ENCODE measurements at regions not wholly inside any gene's neighbourhood (a gene's known extent, or its start where the extent isn't known, plus 50 kb on each side); places are given as distances from the start of the nearest gene placed in this dataset.

- TF ChIP-seq POLR2A (IDR thresholded peaks at IDR 0.05; ENCODE audit: low read depth, low read length) (no peak), JUN (IDR thresholded peaks at IDR 0.05; ENCODE audit: borderline replicate concordance, insufficient read depth, insufficient read length, low read depth) (no peak), EZH2 (IDR thresholded peaks at IDR 0.05; ENCODE audit: borderline replicate concordance, low read depth, low read length, severe bottlenecking) (no peak), GATA2 (IDR thresholded peaks at IDR 0.05; ENCODE audit: insufficient read depth, insufficient read length, low read depth, low read length) (no peak), MYC (IDR thresholded peaks at IDR 0.05; ENCODE audit: low read depth, low read length) (no peak)
- TF ChIP-seq, protein P1, sequence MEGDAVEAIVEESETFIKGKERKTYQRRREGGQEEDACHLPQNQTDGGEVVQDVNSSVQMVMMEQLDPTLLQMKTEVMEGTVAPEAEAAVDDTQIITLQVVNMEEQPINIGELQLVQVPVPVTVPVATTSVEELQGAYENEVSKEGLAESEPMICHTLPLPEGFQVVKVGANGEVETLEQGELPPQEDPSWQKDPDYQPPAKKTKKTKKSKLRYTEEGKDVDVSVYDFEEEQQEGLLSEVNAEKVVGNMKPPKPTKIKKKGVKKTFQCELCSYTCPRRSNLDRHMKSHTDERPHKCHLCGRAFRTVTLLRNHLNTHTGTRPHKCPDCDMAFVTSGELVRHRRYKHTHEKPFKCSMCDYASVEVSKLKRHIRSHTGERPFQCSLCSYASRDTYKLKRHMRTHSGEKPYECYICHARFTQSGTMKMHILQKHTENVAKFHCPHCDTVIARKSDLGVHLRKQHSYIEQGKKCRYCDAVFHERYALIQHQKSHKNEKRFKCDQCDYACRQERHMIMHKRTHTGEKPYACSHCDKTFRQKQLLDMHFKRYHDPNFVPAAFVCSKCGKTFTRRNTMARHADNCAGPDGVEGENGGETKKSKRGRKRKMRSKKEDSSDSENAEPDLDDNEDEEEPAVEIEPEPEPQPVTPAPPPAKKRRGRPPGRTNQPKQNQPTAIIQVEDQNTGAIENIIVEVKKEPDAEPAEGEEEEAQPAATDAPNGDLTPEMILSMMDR (IDR thresholded peaks at IDR 0.05; ENCODE audit: extremely low read depth in 1 of 2, insufficient read depth in 1 of 2, low read depth in 1 of 2, low read length in 2 of 2), result no peak
- TF ChIP-seq, protein P2, sequence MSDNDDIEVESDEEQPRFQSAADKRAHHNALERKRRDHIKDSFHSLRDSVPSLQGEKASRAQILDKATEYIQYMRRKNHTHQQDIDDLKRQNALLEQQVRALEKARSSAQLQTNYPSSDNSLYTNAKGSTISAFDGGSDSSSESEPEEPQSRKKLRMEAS (IDR thresholded peaks at IDR 0.05; ENCODE audit: insufficient read depth, insufficient read length), result no peak
Measured at GRCh38 chr13:107079423-107080049, 511.6 kb upstream of the ARGLU1 start.
